ENCODE measurements at regions not wholly inside any gene's neighbourhood (a gene's known extent, or its start where the extent isn't known, plus 50 kb on each side); places are given as distances from the start of the nearest gene placed in this dataset.

DNA sequence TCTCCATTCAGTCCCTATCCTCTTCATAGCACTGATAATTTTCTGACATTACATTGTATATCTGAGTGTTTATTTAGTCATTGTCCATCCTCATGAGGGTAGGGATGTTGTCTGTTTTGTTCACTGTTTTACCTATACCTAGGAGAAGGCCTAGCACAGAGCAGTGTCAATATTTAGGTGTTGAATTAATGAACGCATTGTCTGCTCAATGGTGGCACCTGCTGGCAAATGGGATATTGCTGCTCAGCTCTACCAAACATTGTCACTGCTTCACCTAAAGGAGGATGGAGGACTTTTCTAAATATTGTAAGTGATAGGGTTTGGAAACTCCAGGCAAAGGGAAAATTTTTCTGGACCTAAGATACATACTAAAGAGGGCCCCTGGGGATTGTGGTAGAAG is 243.9 kb downstream of the RRAGC start:
- Histone ChIP-seq H2AFZ (no peak overlapping the region), H3K9me2 (ENCODE audit: insufficient read depth) (no peaks in the 10 kb centered on the region), H3K27ac (no peak overlapping the region), H3K79me2 (ENCODE audit: low read depth) (no peaks in the 10 kb centered on the region), H3K36me3 (ENCODE audit: low read depth) (no peaks in the 10 kb centered on the region), H3F3A (ENCODE audit: insufficient read depth, low read depth) (no peaks in the 10 kb centered on the region), H4K20me1 (ENCODE audit: insufficient read depth) (no peaks in the 10 kb centered on the region), H3K4me1 (replicated peaks; ENCODE audit: insufficient read depth) (no peaks in the 10 kb centered on the region), H3K4me3 (no peak overlapping the region), H3K4me2 (no peak overlapping the region), H3K27me3 (ENCODE audit: insufficient read depth, low read depth) (peaks cover 44% of the 10 kb centered on the region), H3K9me3 (ENCODE audit: insufficient read depth, low read depth) (no peaks in the 10 kb centered on the region)
- TF ChIP-seq, protein P1, sequence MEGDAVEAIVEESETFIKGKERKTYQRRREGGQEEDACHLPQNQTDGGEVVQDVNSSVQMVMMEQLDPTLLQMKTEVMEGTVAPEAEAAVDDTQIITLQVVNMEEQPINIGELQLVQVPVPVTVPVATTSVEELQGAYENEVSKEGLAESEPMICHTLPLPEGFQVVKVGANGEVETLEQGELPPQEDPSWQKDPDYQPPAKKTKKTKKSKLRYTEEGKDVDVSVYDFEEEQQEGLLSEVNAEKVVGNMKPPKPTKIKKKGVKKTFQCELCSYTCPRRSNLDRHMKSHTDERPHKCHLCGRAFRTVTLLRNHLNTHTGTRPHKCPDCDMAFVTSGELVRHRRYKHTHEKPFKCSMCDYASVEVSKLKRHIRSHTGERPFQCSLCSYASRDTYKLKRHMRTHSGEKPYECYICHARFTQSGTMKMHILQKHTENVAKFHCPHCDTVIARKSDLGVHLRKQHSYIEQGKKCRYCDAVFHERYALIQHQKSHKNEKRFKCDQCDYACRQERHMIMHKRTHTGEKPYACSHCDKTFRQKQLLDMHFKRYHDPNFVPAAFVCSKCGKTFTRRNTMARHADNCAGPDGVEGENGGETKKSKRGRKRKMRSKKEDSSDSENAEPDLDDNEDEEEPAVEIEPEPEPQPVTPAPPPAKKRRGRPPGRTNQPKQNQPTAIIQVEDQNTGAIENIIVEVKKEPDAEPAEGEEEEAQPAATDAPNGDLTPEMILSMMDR (conservative IDR thresholded peaks at IDR 0.05): no peak; the same call in 1 of the 2 replicates
- no peak for TF ChIP-seq EZH2 (IDR thresholded peaks at IDR 0.05; ENCODE audit: low read depth)
- ChIA-PET POLR2A (ENCODE audit: unreplicated experiment) (no interaction called here), CTCF (no interaction called here)
- BruUV-seq (replicated peaks): no TSS peak
- intact Hi-C loops (cut with micrococcal nuclease; ENCODE audit: unreplicated experiment): no loop called here
- no peak for DNase-seq

DNA sequence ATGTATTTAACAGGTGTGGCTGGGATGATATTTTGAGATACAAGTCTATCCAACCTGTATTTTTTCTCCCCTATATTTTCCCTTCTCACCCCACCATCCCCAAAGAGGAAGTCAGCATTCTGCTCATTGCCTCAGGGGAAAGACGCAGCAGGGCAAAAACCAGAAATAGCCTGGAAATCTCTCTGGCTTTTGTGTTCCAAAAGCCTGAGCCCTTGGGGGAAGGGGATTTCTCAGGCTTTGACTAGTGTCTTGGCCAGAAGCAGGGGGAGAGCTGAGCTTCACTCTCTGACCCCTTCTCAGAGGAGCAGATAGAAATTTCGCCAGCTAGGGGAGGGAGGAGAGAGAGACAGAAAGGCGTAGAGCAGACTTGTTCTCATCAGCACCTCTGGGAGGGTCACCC is 244.7 kb downstream of the RRAGC start:
- H3K27me3 ChIP-seq (ENCODE audit: insufficient read depth, low read depth): peaks cover 52% of the 10 kb centered on the region
- no peak for DNase-seq
- H3K4me1 ChIP-seq (replicated peaks; ENCODE audit: insufficient read depth): no peaks in the 10 kb centered on the region
- intact Hi-C loops (cut with micrococcal nuclease; ENCODE audit: unreplicated experiment): no loop called here
- H3K9me2 ChIP-seq (ENCODE audit: insufficient read depth): no peaks in the 10 kb centered on the region
- H3K9me3 ChIP-seq (ENCODE audit: insufficient read depth, low read depth): no peaks in the 10 kb centered on the region
- ChIA-PET CTCF (no interaction called here), POLR2A (ENCODE audit: unreplicated experiment) (no interaction called here)
- H3F3A ChIP-seq (ENCODE audit: insufficient read depth, low read depth): no peaks in the 10 kb centered on the region
- H3K27ac ChIP-seq: no peak overlapping the region
- BruUV-seq (replicated peaks): no TSS peak
- H3K4me3 ChIP-seq: no peak overlapping the region
- no peaks in the 10 kb centered on the region for H3K79me2 ChIP-seq (ENCODE audit: low read depth)
- no peak overlapping the region for H3K4me2 ChIP-seq
- no peaks in the 10 kb centered on the region for H3K36me3 ChIP-seq (ENCODE audit: low read depth)
- H4K20me1 ChIP-seq (ENCODE audit: insufficient read depth): no peaks in the 10 kb centered on the region
- no peak overlapping the region for H2AFZ ChIP-seq
- TF ChIP-seq EZH2 (IDR thresholded peaks at IDR 0.05; ENCODE audit: low read depth): no peak
- TF ChIP-seq, protein P1 (conservative IDR thresholded peaks at IDR 0.05): no peak

DNA sequence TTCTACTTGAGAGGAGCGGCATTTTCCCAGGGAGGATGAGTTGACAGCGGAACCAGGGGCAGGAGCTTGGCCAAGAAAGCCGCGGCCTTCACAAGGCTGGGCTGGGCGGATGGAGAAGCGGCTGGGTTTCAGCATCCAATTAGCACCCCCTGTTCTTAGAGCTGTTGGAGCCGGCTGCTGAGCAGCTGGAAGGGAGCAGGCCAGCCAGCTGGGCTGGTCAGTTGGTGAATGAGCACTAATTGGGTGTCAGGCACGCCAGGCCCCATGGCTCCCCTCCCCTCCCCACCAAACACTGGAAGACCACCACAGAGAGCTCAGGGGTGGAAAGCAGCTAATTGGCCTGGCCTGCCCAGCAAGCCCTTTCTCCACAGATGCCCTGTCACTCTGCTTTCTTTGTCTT is 245.6 kb downstream of the RRAGC start:
- CTCF ChIA-PET: no interaction called here
- POLR2A ChIA-PET (ENCODE audit: unreplicated experiment): no interaction called here
- peaks cover 53% of the 10 kb centered on the region for H3K27me3 ChIP-seq (ENCODE audit: insufficient read depth, low read depth)

More for the DNA sequence above, 245.6 kb downstream of the RRAGC start:
- Histone ChIP-seq H3K4me2 (no peak overlapping the region), H3K4me1 (replicated peaks; ENCODE audit: insufficient read depth) (no peaks in the 10 kb centered on the region), H2AFZ (no peak overlapping the region), H3K4me3 (no peak overlapping the region), H3K27ac (no peak overlapping the region), H3K9me3 (ENCODE audit: insufficient read depth, low read depth) (no peaks in the 10 kb centered on the region), H3K36me3 (ENCODE audit: low read depth) (no peaks in the 10 kb centered on the region), H3K9me2 (ENCODE audit: insufficient read depth) (no peaks in the 10 kb centered on the region), H4K20me1 (ENCODE audit: insufficient read depth) (no peaks in the 10 kb centered on the region), H3F3A (ENCODE audit: insufficient read depth, low read depth) (no peaks in the 10 kb centered on the region), H3K79me2 (ENCODE audit: low read depth) (no peaks in the 10 kb centered on the region)
- TF ChIP-seq, protein P1 (conservative IDR thresholded peaks at IDR 0.05): no peak
- TF ChIP-seq EZH2 (IDR thresholded peaks at IDR 0.05; ENCODE audit: low read depth): no peak
- no peak for DNase-seq
- intact Hi-C loops (cut with micrococcal nuclease; ENCODE audit: unreplicated experiment): no loop called here
- no TSS peak for BruUV-seq (replicated peaks)

Measured in PC-9 (cell line).